HG03558 (cell line): ENCODE measurements at regions not wholly inside any gene's neighbourhood (a gene's known extent, or its start where the extent isn't known, plus 50 kb on each side); places are given as distances from the start of the nearest gene placed in this dataset.

Experiments
- ATAC-seq: cut with Tn5 transposase; IDR thresholded peaks from one replicate; pipeline ENCODE4 v1.9.1; 2021; ENCODE audit warnings: moderate number of reproducible peaks; ENCODE audit not compliant: unreplicated experiment; ENCODE audit errors: extremely low read depth

DNA sequence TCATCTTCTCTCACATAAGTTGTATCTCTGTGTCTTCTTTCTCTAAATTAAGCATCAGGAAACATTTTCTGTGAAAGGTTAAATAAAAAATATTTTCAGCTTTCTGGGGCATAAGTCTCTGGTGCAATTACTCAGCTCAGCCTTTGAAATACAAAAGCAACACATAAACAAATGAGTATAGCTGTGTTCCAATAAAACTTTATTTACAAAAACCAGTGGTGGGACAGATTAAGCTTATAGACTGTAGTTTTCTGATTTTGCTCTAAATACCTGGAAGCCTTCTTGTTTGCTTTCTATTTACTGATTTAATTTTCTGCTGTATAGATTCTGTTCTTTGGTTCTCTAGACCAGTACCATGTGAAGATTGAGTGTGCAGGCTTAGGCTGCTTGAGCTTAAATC lies 655.1 kb downstream of the VRK1 start:
- no peak for ATAC-seq

DNA sequence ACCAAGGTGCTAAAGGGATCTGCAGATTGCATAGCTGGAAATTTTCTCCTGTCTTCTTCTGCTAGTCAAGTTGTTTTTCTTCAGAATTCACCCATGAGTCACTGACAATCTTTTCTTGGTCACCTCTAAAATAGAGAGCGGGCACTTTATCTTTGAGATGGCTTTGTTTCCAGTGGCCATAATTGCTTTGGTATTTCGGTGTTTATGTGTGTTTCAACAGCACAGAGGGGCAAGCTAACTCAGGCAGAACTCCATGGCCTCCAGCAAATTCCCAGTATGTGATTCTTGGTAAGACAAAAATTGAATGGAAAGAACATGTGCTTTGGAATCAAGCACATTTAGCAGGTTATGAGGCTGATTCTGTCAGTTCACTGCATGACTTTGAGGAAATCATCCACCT lies 656.8 kb downstream of the VRK1 start:
- ATAC-seq, result no peak

DNA sequence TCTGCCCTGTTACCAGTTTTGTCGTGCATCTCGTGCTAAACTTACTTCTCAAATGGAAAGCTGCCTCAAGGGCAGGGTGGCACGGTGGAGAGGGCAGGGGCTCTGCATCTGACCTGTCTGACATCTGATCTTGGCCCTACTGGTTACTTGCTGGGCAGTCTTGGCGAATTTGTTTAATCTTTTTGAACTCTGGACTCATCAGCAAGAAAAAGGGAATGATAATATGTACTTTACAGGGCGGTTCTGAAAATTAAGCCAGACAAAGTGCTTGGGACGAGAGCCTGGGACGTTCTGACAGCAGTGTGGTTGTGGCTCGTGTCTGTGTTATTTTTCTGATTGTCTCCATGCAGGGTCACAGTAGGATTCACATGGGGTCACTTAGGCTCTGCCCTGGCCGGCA lies 659.3 kb downstream of the VRK1 start:
- no peak for ATAC-seq

DNA sequence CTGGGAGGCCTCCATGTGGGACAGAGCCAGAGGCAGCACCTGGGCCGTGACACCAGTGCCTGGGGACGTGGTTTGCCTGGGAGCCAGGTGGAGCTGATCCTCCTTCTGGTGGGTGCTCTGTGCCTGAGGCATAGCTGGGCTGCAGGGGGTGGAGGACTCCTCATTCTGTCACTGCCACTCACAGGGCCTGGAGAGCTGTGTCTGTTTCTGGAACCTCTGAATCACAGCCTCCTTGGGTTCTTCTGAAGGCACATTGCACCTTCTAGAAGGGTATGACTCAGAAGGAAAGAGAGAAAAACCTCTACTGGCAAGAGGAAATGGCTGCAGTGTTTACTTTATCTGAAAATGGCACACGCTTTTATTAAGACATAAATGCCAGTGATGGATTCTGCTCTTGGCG lies 659.8 kb downstream of the VRK1 start:
- no peak for ATAC-seq

DNA sequence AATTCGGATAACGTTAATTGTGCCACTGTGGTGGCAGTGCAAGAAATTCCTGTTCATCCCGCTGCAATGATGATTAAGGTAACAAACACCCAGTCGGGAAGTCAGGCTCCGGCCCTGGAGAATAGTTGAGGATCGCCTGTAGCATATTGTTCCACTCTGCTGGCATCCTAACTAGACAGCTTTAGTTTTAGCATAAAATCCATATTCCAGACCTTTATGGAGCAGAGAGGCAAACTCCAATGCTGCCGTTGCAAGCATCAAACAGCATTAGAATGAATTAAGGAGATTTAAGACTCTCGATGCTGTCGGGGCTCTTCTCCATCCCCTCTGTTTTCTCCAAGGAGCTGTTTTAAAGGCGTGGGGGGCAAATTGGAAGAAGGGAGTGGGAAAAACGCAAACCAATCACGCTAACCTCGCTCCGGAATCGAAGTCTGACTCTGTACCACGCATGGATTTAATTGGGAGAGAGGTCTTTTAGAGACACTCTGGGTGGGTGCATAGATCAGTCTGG lies 660.4 kb downstream of the VRK1 start:
- ATAC-seq, result no peak

DNA sequence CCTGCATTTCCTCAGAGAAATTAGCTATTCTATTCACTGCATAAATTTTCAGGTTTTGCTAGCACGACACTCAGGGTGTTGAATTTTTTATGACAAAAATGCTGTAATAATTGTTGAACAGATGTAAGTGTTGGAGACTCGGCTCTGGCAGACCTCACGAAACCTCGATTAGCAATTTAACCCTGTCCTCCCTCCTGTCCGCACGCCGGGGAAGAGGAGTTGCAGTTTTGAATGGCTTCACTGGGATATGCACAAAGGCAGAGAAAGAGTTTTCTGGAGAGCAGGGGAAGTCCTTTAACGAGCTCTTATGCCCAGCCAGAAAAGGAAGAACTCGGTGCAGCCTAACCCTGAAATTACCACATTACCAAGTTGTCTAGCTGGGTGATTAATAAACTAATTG lies 661.1 kb downstream of the VRK1 start:
- ATAC-seq, result no peak

DNA sequence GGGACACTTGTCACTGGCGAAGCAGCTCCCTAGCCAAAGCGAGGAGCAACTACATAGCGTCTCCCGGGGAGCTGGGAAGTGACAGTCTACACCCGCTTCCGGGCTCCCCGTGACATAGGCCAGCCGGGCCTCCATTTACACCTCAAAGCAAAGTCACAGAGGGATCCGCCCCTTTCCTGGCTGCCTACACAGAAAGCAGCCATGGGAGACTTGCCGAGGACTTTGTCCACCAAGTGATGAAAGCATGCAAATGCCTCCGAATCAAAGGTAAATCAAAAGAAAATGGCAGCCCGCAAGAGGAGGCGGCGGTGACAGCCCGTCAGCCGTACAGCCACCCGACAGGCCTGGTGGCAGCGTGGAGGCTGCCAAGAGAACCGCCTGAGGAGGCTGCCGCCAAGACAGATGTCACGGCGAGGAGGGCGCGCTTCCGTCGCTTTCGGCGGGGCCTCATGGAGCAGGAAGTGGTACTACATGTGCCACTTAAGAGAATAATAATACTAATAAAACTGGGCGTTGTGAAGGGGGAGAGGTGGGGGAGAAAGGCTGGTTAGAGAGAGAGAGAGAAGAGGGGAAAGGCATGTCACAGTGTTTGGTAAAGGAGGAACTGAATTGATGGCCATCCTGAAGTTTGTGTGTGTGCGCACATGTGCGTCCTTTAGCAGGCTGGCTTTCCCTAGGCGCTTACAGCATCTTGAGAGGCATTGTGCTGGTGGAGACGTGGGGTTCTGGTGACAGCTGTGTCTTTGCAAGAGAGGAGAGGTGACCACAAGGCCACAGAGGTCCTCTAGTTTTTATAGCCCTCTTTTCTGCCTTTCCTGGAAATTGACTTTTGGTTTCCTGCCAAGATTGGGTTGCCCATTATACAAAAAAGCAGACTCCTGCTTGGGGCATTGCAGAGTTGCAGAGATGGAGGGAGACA lies 661.7 kb downstream of the VRK1 start:
- no peak for ATAC-seq

DNA sequence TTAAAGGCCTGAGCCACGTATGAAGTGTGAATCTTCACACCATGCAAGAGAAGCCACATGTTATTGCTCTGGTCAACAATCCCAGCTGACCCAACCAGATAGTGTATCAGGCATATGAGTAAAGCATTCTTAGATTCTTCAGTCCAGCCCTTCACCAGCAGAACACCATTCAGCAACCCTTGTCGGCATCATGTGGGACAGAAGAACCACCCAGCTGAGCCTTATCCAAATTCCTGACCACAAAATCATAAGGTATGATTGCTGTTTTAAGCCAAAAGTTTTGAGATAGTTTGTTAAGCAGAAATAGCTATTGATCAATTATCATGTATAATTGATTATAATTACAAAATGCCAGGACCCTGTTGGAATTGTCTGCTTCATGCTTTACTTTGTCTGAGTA lies 664.9 kb downstream of the VRK1 start:
- no peak for ATAC-seq

DNA sequence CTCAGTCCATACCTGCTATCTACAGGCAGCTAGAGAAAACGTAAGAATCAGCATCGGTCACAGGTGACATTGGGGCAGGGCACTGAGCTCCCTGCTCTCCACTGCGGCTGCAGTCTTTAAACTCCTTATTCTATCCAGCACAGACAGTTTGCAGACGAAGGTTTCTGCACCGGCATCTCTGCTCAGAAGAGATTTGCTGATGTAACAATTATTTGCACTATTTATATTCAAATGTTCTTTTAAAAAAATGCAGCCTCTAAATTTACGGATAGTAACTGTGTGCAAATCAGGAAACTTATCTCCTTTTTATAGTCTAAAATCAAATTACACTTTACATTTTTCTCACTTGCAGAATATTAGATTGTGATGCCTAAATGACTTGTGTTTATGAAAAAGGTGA lies 671.0 kb downstream of the VRK1 start:
- no peak for ATAC-seq

DNA sequence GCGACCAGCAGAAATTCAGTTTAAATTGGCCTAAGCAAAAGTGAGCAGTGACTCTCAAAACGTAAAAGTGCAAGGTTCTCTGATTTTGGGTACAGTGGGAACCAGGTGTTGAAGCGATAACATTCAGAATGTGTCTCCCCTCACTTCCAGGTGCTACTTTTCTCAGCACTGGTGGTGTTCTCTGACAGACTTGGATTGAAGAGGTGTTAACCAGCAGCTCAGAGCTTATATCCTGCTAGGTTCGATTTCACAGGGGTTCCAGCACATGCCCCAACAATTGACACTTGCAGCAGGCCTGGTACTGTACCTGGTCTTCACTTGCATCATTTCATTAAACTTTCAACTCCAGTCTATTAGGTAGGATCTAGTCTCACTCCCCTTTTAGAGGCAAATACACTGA lies 680.2 kb downstream of the VRK1 start:
- no peak for ATAC-seq

DNA sequence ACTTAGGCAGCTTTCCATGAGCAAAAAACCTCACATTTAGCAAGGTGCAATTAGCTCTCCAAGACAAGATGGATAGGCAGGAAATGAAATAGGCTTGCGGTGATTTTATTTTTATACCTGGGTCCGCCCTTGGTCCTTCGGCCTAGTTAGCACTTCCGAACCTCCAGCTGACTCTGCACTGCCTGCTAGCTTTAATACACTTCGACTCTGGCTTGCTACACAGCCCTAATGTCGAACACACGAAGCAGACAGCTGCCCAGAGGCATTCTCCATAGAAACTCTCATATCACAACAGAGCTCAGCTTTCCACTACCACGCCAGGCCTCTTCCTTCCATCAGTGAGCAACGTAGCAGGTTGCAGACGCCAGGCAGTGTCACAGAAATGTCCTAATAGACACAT lies 688.0 kb downstream of the VRK1 start:
- ATAC-seq, result no peak

DNA sequence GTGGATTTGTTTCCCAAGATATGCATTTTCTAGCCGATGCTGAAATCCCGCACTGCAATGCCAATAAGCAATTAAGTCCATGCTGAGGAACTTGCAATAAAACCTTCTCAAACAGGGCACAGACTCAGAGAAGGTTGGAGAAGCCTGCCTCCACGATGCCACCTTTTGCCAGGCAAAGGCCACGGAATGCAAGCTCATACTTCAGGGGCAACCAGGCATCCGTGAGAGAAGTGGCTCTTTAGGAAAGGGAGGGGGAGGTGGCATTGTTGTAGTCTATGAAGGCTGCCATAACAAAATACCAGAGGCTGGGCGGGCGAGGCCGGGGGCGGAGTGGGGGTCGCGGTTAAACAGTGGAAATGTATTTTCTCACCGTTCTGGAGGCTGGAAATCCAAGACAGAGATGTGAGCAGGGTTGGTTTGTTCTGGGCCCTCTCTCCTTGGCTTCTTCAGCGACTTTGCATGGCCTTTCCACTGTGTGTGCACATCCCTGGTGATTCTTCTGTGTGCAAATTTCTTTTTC lies 689.5 kb downstream of the VRK1 start:
- no peak for ATAC-seq

DNA sequence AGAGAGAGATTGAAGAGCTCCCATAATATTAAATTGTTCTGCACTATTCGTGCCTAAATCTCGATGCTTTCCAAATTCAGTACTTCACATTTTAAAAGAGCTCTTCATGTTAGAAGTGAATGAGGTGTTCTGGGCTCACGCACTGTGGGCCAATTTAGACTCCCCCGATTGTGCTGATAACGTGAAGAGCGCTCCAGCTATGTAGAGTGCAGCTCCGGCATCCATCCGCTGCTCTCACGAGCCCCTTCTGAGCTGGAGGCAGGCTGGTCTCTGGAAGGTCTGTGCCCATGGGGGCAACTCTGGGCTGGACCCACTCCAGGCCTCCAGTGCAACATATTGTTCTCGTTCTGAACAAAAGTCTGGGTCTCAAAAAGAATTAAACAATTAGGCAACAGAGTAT lies 692.6 kb downstream of the VRK1 start:
- ATAC-seq, result no peak

DNA sequence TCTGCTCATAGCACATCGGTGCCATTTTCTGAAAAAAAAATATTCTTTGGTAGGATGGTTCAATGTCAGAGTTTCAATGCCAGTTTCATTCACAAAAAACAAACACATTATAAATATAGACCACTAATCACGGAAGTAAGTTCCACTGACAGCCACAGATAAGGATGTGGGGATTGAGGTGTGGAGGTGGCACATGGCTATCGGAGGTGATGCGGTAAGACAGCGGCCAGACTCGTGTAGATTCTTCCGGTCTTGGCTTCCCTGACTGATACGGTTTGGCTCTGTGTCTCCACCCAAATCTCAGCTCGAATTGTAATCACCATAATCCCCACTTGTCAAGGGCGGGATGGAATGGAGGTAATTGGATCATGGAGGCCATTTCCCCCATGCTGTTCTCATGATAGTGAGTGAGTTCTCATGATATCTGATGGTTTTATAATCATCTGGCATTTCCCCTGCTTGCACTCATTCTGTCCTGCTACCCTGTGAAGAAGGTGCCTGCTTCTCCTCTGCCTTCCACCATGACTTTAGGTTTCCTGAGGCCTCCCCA lies 693.4 kb downstream of the VRK1 start:
- ATAC-seq, result no peak

DNA sequence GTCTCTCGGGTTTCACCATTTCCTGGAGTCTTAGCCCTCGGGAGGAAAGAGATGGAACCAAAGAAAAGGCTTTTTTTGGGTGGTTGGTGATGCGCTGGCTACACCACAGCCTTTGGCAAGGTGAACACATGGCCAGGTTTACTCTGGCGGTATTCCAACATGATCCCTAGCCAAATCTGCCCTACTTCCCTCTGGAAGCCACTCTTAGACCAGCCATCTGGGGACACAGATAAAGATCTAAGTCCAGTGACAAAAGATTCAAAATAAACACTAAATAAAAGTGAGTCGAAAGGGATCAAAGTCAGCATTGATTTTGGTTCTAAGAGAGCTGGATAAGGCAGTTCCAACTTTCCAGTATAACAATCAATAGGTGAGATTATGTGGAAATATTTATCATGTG lies 694.5 kb downstream of the VRK1 start:
- ATAC-seq, result no peak

DNA sequence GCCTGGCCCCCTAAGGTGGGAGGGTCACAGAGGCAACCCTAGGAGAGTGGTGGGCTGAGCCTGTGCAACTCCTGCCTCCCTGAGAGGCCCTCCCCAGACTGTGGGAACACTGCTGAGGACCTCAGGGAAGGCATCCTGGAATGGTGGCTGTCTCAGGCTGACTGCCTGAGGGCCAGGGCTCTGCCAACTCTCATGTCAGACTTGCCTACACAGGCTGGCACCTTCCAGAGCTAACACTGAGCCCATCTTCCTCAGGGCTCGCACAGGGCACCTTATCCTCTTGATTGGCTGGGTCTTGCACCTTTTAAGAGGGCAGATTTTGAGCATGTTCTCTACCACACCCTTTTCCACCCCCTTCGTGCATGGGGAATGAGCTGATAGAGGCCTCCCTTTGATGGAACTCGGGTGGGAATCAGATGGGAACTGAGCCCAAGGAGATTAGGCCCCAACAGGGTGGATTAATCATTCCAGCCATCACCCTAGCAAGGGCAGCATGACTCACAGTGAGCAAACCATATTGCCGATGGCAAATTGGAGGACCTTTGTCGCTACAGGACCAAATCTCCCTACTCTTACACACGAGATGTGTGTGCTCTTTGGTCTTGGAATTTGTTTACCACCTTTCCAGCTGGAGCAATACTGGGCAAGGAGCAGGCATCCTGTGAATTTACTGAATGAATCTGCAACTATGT lies 702.8 kb downstream of the VRK1 start:
- no peak for ATAC-seq

DNA sequence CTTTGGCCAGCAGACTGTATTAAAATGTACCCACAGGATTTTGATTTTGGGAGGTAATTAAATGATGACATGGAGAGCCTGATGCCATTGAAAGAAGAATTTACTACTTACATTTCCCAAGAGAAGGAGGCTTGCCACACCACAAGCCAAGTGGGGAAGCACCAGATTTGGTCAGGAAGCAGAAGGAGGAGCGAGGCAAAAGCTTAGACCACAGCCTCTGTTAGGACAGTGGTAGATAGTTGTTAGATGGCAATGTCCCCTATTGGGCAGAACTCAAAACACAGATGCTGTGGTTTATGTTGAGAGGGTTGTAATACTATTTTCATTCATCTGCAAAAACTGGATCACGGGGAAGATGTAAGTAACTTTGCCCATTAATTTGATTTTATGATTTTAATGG lies 709.4 kb downstream of the VRK1 start:
- no peak for ATAC-seq

DNA sequence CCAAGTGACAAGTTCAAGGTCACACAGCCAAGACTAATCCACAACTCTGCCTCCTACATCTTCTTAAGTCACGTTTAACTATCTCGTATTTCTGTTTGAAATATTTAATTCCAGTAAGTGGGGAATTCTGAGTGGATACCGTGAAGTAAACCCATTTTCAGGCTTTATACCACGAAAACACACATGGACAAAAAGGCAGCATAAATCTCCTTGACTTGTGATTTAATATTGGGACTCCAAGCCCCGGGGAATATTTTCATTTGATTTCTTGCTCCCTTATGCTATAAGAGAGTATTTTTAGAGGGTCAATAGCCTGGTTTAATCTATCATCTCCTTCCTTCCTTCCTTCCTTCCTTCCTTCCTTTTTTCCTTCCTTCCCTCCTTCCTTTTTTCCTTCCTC lies 716.7 kb downstream of the VRK1 start:
- ATAC-seq, result no peak

DNA sequence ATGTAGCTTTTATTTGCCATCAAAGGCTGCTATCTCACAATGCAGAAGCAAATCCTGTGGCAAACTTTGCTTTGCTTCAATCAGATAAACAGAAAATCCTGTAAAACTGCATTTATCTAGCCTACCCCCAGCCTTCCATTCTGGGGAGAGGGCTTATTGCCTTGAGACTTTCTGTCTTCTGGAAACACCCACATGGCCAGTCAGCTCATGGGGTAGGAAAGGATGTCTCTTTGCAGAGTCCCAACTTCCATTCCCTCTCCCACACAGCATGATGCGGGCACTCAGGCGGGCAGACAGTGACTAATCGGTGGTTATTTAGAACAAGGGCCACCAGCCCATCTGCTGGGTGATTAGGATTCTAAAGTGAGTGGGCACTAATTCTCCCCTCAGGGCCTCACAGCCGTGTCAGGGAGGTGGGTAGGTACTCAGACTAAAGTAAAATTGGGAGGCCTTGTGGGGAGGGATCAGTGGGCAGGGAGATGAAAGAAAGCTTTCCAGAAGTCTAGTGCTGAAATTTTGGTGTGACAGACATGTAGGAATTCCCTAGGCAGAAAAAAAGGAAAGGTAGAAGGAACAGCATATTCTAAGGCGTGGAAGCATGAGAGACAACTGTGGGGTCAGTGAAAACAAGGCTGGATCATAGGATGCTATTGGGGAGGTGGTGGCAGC lies 720.5 kb downstream of the VRK1 start:
- ATAC-seq, result no peak

DNA sequence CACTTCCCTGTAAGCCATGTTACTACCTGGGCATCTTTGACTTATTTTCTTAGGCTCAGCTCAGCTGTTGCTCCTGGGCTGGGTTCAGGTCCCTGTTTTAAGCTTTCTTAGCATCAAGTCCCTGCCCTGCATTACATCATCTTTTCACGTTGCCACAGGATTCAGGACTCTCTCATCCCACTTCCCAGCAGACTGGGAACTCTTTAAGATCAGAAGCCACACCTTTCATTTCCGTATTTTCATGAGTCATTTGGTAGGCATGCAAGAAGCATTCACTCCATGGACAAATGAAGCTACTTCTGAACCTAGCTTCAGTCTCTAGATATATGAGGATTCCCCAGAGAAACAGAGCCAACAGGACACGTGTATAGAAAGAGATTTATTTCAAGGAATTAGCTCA lies 726.8 kb downstream of the VRK1 start:
- no peak for ATAC-seq
